K562 (cell line): ENCODE measurements at regions not wholly inside any gene's neighbourhood (a gene's known extent, or its start where the extent isn't known, plus 50 kb on each side); places are given as distances from the start of the nearest gene placed in this dataset.

Experiments
- ATAC-seq: fragments of 200-7000 bp; cut with Tn5 transposase; 3 replicates; pipeline ENCODE4 v1.9.1; 2020; ENCODE audit warnings: moderate library complexity
- BruUV-seq: library from RNA; stranded (reverse); fragments of 400-500 nt; replicated peaks from 2 replicates; lab custom pipeline; 2021; lab: Mats Ljungman, UMichigan
- CTCF ChIA-PET: fragments of 300-600 bp; formaldehyde crosslinking; extraction: SDS; loops from one replicate; lab custom pipeline; 2021; ENCODE audit warnings: low intra/inter-chr PET ratio; lab: Yijun Ruan, JAX
- POLR2A ChIA-PET: fragments of 300-600, 350-650 bp; sonication (Branson Sonifier 250); formaldehyde crosslinking; extraction: SDS; loops from one replicate; lab custom pipeline; 2021; ENCODE audit warnings: antibody characterized with exemption, inconsistent platforms; lab: Yijun Ruan, JAX
- DNase-seq, 4 experiments: peaks; one replicate each; pipeline versions ENCODE4 v3.0.0 to v3.0.0-alpha.2; 2011 to 2018; ENCODE audit warnings: low spot score in 3 of 4, mixed read lengths in 3 of 4; ENCODE audit errors: extremely low read depth in 1 of 4
- FAIRE-seq: peaks from 2 replicates; lab custom pipeline; 2011; peaks lifted over from hg19 to GRCh38; lab: Jason Lieb, UNC
- H2AFZ ChIP-seq: 2 replicates; pipeline ENCODE4 v1.6.0; 2011; ENCODE audit warnings: low read depth, low read length, control low read depth, inconsistent platforms
- H3K27ac ChIP-seq: fragments of 200-600 bp; 3 replicates; pipeline ENCODE4 v1.8.0; 2011; ENCODE audit warnings: low read depth, mild to moderate bottlenecking, control low read depth, inconsistent platforms, low read length, moderate library complexity, mixed read lengths; ENCODE audit errors: extremely low read depth
- H3K27me3 ChIP-seq, 2 experiments: fragments of 300-600 bp in 1 of 2; 2 replicates in 1 of 2; 3 replicates in 1 of 2; pipeline versions ENCODE4 v1.6.0 to v1.8.0; 2011; ENCODE audit warnings: inconsistent platforms in 2 of 2, low read length in 2 of 2, mild to moderate bottlenecking in 1 of 2, mixed read lengths in 1 of 2, moderate library complexity in 1 of 2; ENCODE audit not compliant: control insufficient read depth in 2 of 2, insufficient read depth in 2 of 2
- H3K36me3 ChIP-seq: fragments of 300-600 bp; 3 replicates; pipeline ENCODE4 v1.8.0; 2011; ENCODE audit warnings: mild to moderate bottlenecking, low read length, inconsistent platforms; ENCODE audit not compliant: control insufficient read depth, insufficient read depth
- H3K4me1 ChIP-seq, 2 experiments: fragments of 200-600 bp in 1 of 2; replicated peaks in 1 of 2; 2 replicates in 1 of 2; 3 replicates in 1 of 2; pipeline versions ENCODE4 v1.5.1 to v1.8.0; 2011; ENCODE audit warnings: inconsistent platforms in 2 of 2, low read length in 2 of 2, mild to moderate bottlenecking in 1 of 2, mixed read lengths in 1 of 2, moderate library complexity in 1 of 2; ENCODE audit not compliant: control insufficient read depth in 2 of 2, insufficient read depth in 2 of 2
- H3K4me2 ChIP-seq: 2 replicates; pipeline ENCODE4 v1.6.1; 2011; ENCODE audit warnings: low read length, control low read depth, inconsistent platforms, mixed read lengths; ENCODE audit not compliant: insufficient read depth
- H3K4me3 ChIP-seq: fragments of 200-600 bp; sonication (generic), shearing (Covaris generic); 2 replicates; pipeline ENCODE4 v1.5.1; 2016; ENCODE audit warnings: control low read depth, inconsistent platforms
- H3K79me2 ChIP-seq: fragments of 200-600 bp; 3 replicates; pipeline ENCODE4 v1.8.0; 2011; ENCODE audit warnings: low read length, inconsistent platforms; ENCODE audit not compliant: control insufficient read depth, insufficient read depth
- H3K9ac ChIP-seq, 2 experiments: 2 replicates each; pipeline versions ENCODE4 v1.6.0 to v1.6.1; 2011; ENCODE audit warnings: low read depth in 2 of 2, low read length in 2 of 2, control low read depth in 1 of 2, inconsistent platforms in 1 of 2, mild to moderate bottlenecking in 1 of 2, mixed read lengths in 1 of 2; ENCODE audit not compliant: insufficient read depth in 1 of 2
- H3K9me1 ChIP-seq: one replicate; pipeline ENCODE4 v1.6.0; 2011; ENCODE audit warnings: inconsistent platforms, mild to moderate bottlenecking, low read length, moderate library complexity; ENCODE audit not compliant: control insufficient read depth, insufficient read depth
- H3K9me3 ChIP-seq: replicated peaks from 2 replicates; pipeline ENCODE4 v1.5.1; 2011; ENCODE audit warnings: low read depth, low read length, inconsistent platforms; ENCODE audit not compliant: control insufficient read depth, insufficient read depth
- H4K20me1 ChIP-seq: replicated peaks from 2 replicates; pipeline ENCODE4 v1.6.1; 2011; ENCODE audit warnings: low read length, inconsistent platforms, mixed read lengths; ENCODE audit not compliant: control insufficient read depth, insufficient read depth
- ATF7 ChIP-seq: fragments of 450-650 bp; IDR thresholded peaks from 2 replicates; pipeline ENCODE4 v1.7.1; 2014; ENCODE audit warnings: mild to moderate bottlenecking, moderate library complexity
- CBX5 ChIP-seq: IDR thresholded peaks from 2 replicates; pipeline ENCODE4 v1.6.1; 2014; ENCODE audit warnings: low read depth, borderline replicate concordance
- HMG20B ChIP-seq: fragments of 250-450 bp; sonication (Bioruptor Pico); IDR thresholded peaks from 2 replicates; pipeline ENCODE4 v1.5.0; 2021; ENCODE audit warnings: mild to moderate bottlenecking
- HSF4 ChIP-seq: fragments of 250-450 bp; sonication (Bioruptor Pico); IDR thresholded peaks from 2 replicates; pipeline ENCODE4 v2.1.2; 2022; ENCODE audit warnings: mild to moderate bottlenecking, moderate library complexity, borderline replicate concordance
- MCM5 ChIP-seq: fragments of 450-650 bp; IDR thresholded peaks from 2 replicates; pipeline ENCODE4 v1.6.1; 2016; ENCODE audit warnings: low read depth
- ZNF239 ChIP-seq: fragments of 250-450 bp; sonication (Bioruptor Pico); IDR thresholded peaks from 2 replicates; pipeline ENCODE4 v1.4.0; 2020; ENCODE audit warnings: mild to moderate bottlenecking
- WGBS: fragments of 100-300 bp; shearing (Covaris generic); methylation state at CpG from one replicate; pipeline ENCODE4 v1.1.6; 2016; ENCODE audit warnings: low coverage, mixed read lengths; ENCODE audit not compliant: insufficient coverage; ENCODE audit errors: missing lambda C conversion rate; 5-methylcytosine and 5-hydroxymethylcytosine counted together
- in situ Hi-C: fragments of 300-500 bp; cut with MboI; formaldehyde crosslinking; loops from 4 replicates; pipeline ENCODE4 v1.15.0; 2018; ENCODE audit warnings: inconsistent platforms, mixed read lengths
- intact Hi-C: fragments of 100-400 bp; cut with micrococcal nuclease; formaldehyde crosslinking; loops from 2 replicates; pipeline ENCODE4 v1.14.2; 2022

DNA sequence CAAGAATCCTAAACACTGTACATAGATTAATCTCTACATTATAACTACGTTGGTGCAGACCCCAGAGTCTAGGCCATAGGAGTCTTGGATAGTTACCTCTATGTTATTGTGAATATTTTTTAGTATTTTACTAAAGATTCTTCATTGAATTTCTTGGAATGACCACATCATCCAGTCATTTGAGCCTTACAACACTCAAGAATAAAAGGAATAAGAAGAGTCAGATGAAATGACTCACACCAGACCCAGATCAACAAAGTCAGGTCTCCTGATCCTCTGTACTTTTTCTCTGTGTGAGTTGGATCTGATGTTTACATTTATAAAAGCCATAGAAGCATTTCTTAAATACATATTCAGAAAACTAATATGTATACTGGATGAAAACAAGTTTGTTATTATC lies 179.2 kb upstream of the ARHGAP20 start:
- ChIA-PET POLR2A (no interaction called here), CTCF (no interaction called here)
- no peaks in the 10 kb centered on the region for H4K20me1 ChIP-seq
- H3K4me2 ChIP-seq: no peak overlapping the region
- no TSS peak for BruUV-seq
- no peaks in the 10 kb centered on the region for H3K4me1 ChIP-seq
- FAIRE-seq: no peak
- no peaks in the 10 kb centered on the region; the same call in 1 of the 2 replicates for H3K9me3 ChIP-seq
- in situ Hi-C loops (no loop called here), intact Hi-C loops (no loop called here)
- H3K9ac ChIP-seq: no peak overlapping the region
- DNase-seq: no peak
- no peaks in the 10 kb centered on the region for H3K36me3 ChIP-seq
- no peak overlapping the region for H3K27ac ChIP-seq
- no peak overlapping the region for H2AFZ ChIP-seq
- no peak for TF ChIP-seq HMG20B
- no peak for TF ChIP-seq ATF7
- no peak for TF ChIP-seq ZNF239 (CRISPR knock-in tag)
- no peak for TF ChIP-seq CBX5
- no peaks in the 10 kb centered on the region for H3K9me1 ChIP-seq
- no peaks in the 10 kb centered on the region for H3K27me3 ChIP-seq
- ATAC-seq: no peak
- no peak overlapping the region for H3K4me3 ChIP-seq
- no peaks in the 10 kb centered on the region for H3K79me2 ChIP-seq
- 0% methylated on average over 1 of the region's 1 CpG for WGBS

DNA sequence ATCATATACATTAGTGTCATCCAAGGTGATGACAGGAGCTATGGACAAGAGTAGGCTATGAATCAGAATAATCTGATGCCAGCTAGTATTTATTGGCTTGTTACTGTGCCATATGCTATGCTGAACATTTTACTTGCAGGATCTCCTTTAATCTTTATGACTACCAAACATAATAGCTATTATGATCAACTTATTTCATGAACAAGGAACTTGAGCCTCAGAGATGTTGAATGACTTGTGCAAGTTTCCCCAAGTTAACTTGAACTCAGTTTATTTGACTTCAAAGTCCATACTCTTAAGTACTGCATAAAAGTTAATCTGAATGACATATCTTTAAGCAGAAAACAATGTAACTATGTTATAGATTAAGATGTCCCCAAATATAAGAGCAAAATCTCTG lies 178.8 kb upstream of the ARHGAP20 start:
- no peak overlapping the region for H3K4me2 ChIP-seq
- no peak overlapping the region for H3K9ac ChIP-seq
- no TSS peak for BruUV-seq
- DNase-seq (no peak), ATAC-seq (no peak), FAIRE-seq (no peak)
- H3K9me1 ChIP-seq: no peaks in the 10 kb centered on the region
- no peaks in the 10 kb centered on the region for H3K79me2 ChIP-seq
- H3K27me3 ChIP-seq: no peaks in the 10 kb centered on the region
- H3K9me3 ChIP-seq: no peaks in the 10 kb centered on the region; the same call in 1 of the 2 replicates
- ChIA-PET CTCF (no interaction called here), POLR2A (no interaction called here)
- intact Hi-C loops: no loop called here
- in situ Hi-C loops: no loop called here
- H3K4me1 ChIP-seq: no peaks in the 10 kb centered on the region
- TF ChIP-seq MCM5: no peak
- no peak for TF ChIP-seq HSF4 (CRISPR knock-in tag)
- H2AFZ ChIP-seq: no peak overlapping the region
- H4K20me1 ChIP-seq: no peaks in the 10 kb centered on the region
- no peak overlapping the region for H3K27ac ChIP-seq
- H3K4me3 ChIP-seq: no peak overlapping the region
- no peaks in the 10 kb centered on the region for H3K36me3 ChIP-seq
